GM19324 (cell line): ENCODE measurements at regions not wholly inside any gene's neighbourhood (a gene's known extent, or its start where the extent isn't known, plus 50 kb on each side); places are given as distances from the start of the nearest gene placed in this dataset.

Experiments used
- ATAC-seq: cut with Tn5 transposase; IDR thresholded peaks from one replicate; pipeline ENCODE4 v1.9.1; 2021; ENCODE audit warnings: mild to moderate bottlenecking, moderate library complexity; ENCODE audit not compliant: unreplicated experiment, low FRiP score

- ATAC-seq, result no peak
Observed at GRCh38 chr21:16590641-16591292, 861.0 kb downstream of the USP25 start.

- ATAC-seq, result no peak
Observed at GRCh38 chr21:16592381-16592780, 862.6 kb downstream of the USP25 start.

DNA sequence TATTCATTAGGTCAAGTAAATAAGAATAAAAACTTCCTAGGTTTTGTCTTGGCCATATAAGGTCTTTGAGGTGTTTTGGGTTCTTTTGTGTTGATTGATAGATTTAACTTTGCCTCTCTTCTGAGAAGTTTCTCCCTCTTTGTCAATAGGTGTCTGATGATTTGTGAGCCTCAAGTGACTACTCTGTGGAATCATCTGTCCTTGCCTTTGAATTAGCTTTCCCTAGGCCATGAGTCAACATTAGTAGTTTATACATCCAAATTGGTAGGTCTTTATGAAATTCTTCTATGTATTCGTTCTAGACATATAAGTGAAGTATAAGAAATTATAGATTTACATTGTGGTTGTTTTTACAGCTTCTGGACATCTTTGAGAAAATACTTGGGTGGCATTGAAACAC lies 864.4 kb downstream of the USP25 start:
- no peak for ATAC-seq

- no peak for ATAC-seq
Observed at GRCh38 chr21:16596369-16596768, 866.6 kb downstream of the USP25 start.

- no peak for ATAC-seq
Observed at GRCh38 chr21:16597753-16598152, 868.0 kb downstream of the USP25 start.

GRCh38 chr21:16605597-16605996 lies 875.8 kb downstream of the USP25 start:
- no peak for ATAC-seq

DNA sequence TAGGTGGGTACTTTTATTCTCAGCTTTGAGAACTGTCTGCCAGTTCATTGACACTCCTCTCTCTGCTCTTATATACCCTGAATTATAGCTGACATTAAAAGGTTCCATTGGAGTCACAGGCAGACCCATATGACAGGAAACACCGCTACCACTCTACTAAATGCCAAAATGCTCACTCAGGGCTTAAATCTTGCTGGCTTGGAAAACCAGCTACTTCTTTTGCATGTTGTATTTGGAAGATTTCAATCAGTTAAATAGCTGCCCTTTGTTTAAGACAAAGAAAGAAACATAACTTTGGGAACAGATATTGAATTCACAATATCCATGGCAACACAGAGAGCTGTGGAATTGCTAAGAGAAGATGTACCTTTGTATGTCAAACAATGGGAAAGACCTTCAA lies 876.5 kb downstream of the USP25 start:
- no peak for ATAC-seq

- ATAC-seq, result no peak
Observed at GRCh38 chr21:16608209-16608830, 878.5 kb downstream of the USP25 start.

DNA sequence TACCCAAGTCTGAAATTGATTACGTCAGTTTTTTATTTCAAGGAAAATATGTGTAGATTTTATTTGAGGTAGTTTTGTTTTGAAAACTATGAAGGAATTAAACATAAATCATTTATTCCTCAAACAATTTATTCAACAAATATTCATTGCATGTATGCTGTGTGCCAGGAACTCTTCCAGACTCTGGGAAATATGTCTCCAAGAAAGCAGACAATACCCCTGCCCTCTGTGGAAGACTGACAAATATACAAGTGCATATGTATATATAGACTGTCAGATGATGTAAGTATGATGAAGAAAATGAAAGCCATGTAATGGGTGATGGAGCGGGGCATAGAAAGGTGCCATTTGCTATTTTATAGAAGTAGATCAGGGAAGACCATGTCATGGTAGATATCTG lies 889.5 kb downstream of the USP25 start:
- ATAC-seq, result no peak

DNA sequence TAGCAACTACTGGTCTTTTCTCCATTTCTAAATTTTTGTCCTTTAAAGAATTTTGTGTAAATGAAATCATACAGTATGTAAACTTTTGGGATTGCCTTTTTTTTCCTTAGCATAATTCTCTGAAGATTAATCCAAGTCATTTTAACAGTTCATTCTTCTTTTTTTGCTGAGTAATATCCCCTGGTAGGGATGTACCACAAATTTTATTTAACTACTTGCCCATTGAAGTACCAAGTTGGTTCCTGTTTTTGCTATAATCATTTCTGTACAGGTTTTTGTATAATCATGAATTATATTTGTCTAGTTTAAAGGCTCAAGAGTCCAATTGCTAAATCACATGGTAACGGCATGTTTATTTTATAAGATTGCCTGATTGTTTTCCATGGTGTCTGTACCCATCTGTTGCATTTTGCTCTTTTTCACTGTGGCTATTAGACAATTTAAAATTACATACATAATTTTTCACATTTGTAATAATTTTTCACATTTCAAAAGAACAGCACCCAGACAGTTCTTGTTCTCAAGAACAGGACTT lies 891.1 kb downstream of the USP25 start:
- ATAC-seq, result no peak

- no peak for ATAC-seq
Observed at GRCh38 chr21:16624479-16625118, 888.2 kb upstream of the CXADR start.

GRCh38 chr21:16625491-16625890 lies 887.4 kb upstream of the CXADR start:
- no peak for ATAC-seq

- ATAC-seq, result no peak
Observed at GRCh38 chr21:16633831-16634459, 878.9 kb upstream of the CXADR start.

- ATAC-seq, result no peak
Observed at GRCh38 chr21:16634515-16634914, 878.3 kb upstream of the CXADR start.

DNA sequence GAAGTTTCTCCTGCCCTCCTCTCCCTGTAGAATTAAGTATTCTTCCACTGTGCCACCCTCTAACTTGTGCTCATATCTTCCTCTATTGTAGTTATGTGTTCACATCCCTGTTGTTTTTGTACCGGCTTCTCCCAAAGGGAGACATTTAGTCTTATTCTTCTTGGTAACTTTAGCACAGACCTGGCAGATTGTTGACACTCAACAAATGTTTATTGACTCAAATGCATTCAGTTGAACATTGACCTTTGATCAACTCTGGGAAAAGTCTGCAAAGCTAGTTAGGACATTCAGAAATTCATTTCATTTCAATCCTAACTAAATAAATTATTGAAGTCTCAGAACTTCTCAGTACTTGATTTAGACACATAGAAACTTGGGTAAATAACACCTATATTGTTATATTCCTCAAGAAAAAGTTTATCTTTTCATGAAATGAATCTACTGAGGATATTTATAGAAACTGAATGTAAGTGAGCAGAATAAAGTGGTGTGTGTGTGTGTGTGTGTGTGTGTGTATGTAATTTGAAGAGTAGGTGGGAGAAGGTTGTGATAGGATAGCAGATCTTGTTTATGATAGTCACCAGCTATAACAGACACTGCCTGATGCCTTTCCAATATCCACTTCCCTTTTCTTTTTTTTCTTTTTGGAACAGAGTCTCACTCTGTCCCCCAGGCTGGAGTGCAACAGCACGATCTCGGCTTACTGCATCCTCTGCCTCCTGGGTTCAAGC lies 872.4 kb upstream of the CXADR start:
- no peak for ATAC-seq

DNA sequence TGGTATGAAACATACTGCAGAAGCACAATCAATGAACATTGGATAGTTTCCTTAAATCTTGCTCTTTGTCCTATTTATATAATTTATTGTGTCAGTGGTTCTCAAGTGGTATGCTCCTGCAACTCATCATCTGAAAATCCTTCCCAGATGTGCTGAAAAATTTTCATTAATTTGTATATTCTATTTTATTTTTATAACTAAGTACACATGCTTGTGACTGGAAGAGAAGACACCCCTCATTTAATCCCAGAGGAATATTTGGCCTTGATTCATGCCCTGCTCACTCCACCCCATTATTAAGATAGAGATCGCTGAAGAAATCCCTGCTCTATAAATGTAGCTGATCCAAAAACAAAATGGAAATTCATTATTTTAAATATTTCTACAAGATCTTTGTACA lies 870.5 kb upstream of the CXADR start:
- ATAC-seq, result no peak

DNA sequence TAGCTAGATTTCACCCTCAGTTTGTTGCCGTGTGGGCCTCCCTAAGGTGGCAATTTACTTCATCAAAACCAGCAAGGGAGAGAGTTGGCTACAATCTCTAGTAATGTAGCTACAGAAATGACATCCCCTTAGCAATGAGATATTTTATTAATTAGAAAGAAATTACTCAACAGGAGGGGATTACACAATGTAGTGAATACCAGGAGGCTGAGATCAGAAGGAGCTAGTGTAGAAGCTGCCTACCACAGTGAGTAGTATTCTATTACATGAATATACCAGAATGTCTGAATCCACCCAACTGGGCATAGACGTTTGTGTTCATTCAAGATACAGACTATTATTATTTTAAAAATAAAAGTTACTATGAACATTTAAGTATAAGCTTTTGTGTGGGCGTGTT lies 868.2 kb upstream of the CXADR start:
- ATAC-seq, result no peak

- no peak for ATAC-seq
Observed at GRCh38 chr21:16650714-16651366, 862.0 kb upstream of the CXADR start.

DNA sequence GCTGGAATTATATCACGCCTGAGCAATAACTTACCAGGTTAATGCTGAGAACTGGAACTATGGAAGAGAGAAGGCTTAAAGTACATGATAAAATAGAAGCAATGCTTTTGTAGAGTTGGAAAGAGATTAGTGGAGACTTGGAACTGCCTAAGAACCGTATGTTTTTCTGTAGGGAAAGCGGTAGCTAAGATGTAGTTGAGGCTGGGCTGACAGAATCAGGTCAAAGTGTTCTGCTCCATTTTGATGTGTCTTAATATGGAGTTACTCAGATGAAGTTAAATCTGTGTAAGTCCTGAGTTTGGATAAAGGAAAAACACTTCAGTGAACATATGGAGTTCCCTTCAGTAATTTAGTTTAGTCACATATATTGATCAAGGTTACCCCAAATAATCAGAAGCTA lies 860.9 kb upstream of the CXADR start:
- no peak for ATAC-seq

- ATAC-seq, result no peak
Observed at GRCh38 chr21:16663436-16663835, 849.4 kb upstream of the CXADR start.
